BJ (cell line): ENCODE measurements at regions not wholly inside any gene's neighbourhood (a gene's known extent, or its start where the extent isn't known, plus 50 kb on each side); places are given as distances from the start of the nearest gene placed in this dataset.

Experiments
- CTCF ChIA-PET: fragments of 350-600 bp; formaldehyde crosslinking; extraction: SDS; loops from one replicate; lab custom pipeline; 2021; ENCODE audit warnings: antibody characterized with exemption, inconsistent platforms; lab: Yijun Ruan, JAX
- POLR2A ChIA-PET: fragments of 300-600 bp; sonication (Branson Sonifier 250); formaldehyde crosslinking; extraction: SDS; loops from one replicate; lab custom pipeline; 2021; ENCODE audit warnings: antibody characterized with exemption; lab: Charles Lee
- DNase-seq: peaks from one replicate; pipeline ENCODE4 v3.0.0-alpha.2; 2011; ENCODE audit warnings: low read depth
- H3K27me3 ChIP-seq: 2 replicates; pipeline ENCODE4 v1.6.0; 2011; ENCODE audit warnings: low read length; ENCODE audit not compliant: control insufficient read depth, insufficient read depth
- H3K36me3 ChIP-seq: 2 replicates; pipeline ENCODE4 v1.5.1; 2011; ENCODE audit warnings: low read length; ENCODE audit not compliant: control insufficient read depth, insufficient read depth
- H3K4me3 ChIP-seq: 2 replicates; pipeline ENCODE4 v1.5.1; 2011; ENCODE audit warnings: low read depth, mild to moderate bottlenecking, control low read depth, low read length
- TF ChIP-seq, protein P1 (sequence below): IDR thresholded peaks from 2 replicates; pipeline ENCODE4 v1.5.1; 2011; ENCODE audit warnings: low read depth, mild to moderate bottlenecking, control low read depth, inconsistent platforms, low read length, moderate library complexity; ENCODE audit not compliant: insufficient read depth

DNA sequence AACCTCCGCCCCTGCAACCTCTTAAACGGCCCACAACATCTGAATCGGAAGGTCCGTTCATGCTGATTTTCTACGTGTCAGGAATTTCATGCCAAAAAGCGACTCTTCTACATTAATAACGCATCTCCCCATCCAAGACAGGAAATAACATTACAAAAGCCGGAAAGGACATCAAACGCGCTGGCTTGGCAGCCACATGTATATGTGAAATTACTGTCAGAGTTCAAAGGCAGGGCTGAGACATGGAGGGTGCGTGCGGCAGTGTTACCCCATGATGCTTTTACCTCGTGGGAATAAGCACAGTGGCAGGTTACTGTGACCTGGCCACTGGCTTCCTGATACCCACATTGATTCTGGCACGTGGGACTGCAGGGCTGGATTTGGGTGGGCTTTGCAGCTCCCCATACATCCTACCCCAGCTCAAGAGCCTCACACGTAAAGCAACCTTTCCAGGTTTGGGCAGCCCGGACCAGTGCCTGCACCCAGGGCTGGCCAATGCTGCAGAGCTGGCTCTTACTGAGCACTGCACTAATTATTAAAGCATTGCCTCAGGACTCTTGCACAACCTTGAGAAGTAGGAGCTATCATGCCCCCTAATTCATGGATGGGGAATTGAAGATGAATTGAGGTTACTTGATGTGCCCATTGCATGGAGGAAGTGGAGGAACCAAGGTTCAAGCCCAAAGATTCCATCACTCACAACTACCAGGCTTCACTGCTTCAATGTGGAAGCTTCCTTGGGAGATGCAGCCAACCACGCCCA is 120.6 kb upstream of the FOXF1 start:
- Histone ChIP-seq H3K36me3 (no peaks in the 10 kb centered on the region), H3K27me3 (no peaks in the 10 kb centered on the region), H3K4me3 (no peak overlapping the region)
- ChIA-PET CTCF (no interaction called here), POLR2A (no interaction called here)
- no peak for DNase-seq
- TF ChIP-seq, protein P1, sequence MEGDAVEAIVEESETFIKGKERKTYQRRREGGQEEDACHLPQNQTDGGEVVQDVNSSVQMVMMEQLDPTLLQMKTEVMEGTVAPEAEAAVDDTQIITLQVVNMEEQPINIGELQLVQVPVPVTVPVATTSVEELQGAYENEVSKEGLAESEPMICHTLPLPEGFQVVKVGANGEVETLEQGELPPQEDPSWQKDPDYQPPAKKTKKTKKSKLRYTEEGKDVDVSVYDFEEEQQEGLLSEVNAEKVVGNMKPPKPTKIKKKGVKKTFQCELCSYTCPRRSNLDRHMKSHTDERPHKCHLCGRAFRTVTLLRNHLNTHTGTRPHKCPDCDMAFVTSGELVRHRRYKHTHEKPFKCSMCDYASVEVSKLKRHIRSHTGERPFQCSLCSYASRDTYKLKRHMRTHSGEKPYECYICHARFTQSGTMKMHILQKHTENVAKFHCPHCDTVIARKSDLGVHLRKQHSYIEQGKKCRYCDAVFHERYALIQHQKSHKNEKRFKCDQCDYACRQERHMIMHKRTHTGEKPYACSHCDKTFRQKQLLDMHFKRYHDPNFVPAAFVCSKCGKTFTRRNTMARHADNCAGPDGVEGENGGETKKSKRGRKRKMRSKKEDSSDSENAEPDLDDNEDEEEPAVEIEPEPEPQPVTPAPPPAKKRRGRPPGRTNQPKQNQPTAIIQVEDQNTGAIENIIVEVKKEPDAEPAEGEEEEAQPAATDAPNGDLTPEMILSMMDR = no peak

DNA sequence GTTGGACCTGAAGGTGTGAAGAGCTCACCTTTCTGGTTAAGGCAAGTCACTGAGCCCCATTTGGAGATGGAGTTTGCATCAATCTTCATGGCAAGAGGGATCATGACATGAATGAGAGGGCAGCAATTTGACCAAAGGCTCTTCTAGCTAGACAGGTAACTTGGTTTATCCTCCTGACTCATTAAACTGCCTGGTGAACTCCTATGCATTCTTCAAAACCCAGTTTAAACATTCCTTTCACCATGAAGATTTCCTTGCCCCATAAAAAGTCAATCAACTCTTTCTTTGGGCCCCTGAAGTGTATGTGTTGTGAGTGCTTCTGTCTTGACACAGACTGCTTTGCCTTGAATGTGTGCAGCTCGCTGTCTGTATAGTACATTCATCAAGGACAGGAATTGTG is 120.0 kb upstream of the FOXF1 start:
- DNase-seq = no peak
- Histone ChIP-seq H3K4me3 (no peak overlapping the region), H3K36me3 (no peaks in the 10 kb centered on the region), H3K27me3 (no peaks in the 10 kb centered on the region)
- TF ChIP-seq, protein P1 = no peak
- POLR2A ChIA-PET = no interaction called here
- CTCF ChIA-PET = interaction anchor here (1.2 kb wide), 1 partner anchor 33 kb away, joined by 3 read pairs; no protein-coding TSS in a partner anchor

DNA sequence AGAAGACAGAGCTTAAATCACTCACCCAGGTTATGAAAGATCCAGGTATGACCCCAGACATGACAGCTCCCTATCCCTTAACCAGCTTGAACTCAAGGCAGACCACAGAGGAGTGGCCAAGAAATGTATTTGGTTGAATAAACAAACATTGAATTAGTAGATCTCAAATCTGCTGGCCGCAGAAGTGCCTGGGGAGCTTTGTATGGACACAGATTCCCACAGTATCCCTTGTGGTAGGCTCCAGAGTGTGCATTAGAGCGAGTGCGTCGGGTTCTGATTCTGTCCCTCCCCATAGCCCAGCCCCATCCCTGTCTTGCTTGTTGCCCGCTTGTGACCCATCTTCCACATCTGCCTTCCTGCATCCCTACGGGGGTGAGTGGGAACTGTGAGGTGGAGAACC is 118.8 kb upstream of the FOXF1 start:
- TF ChIP-seq, protein P1 = no peak
- no peak for DNase-seq
- H3K27me3 ChIP-seq = no peaks in the 10 kb centered on the region
- POLR2A ChIA-PET = interaction anchor here (1.1 kb wide), 1 partner anchor 1565 kb away, joined by 11 read pairs; no protein-coding TSS in a partner anchor
- H3K36me3 ChIP-seq = no peaks in the 10 kb centered on the region
- CTCF ChIA-PET = interaction anchor here (0.5 to 2.9 kb wide), 6 partner anchors 15 to 138 kb away, joined by 3 to 10 read pairs (median 3); no protein-coding TSS in a partner anchor
- no peak overlapping the region for H3K4me3 ChIP-seq

DNA sequence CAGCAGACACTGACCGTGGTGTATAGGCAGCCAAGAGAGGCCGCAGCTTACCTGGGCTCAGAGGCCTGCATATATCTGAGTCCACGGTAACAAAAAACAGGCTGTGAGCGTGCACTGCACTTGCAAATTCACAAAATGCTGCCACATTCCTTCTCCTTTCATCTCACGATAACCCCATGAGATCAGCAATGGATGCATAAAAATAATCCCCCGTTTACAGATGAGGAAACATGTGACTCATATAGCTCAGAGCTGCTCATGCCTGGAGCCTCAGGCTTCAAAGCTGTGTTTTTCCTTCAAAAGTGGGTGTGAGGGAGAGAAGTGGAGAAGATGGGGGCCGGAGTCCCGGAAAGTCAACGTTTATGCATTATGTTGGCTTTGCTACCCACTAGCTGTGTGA is 118.3 kb upstream of the FOXF1 start:
- no peak overlapping the region for H3K4me3 ChIP-seq
- TF ChIP-seq, protein P1 = no peak
- CTCF ChIA-PET = interaction anchor here (1.0 to 2.9 kb wide), 2 partner anchors 49 to 126 kb away, joined by 3 to 10 read pairs; no protein-coding TSS in a partner anchor
- DNase-seq = no peak
- POLR2A ChIA-PET = interaction anchor here (1.1 kb wide), 1 partner anchor 1565 kb away, joined by 11 read pairs; no protein-coding TSS in a partner anchor
- H3K27me3 ChIP-seq = no peaks in the 10 kb centered on the region
- H3K36me3 ChIP-seq = no peaks in the 10 kb centered on the region

DNA sequence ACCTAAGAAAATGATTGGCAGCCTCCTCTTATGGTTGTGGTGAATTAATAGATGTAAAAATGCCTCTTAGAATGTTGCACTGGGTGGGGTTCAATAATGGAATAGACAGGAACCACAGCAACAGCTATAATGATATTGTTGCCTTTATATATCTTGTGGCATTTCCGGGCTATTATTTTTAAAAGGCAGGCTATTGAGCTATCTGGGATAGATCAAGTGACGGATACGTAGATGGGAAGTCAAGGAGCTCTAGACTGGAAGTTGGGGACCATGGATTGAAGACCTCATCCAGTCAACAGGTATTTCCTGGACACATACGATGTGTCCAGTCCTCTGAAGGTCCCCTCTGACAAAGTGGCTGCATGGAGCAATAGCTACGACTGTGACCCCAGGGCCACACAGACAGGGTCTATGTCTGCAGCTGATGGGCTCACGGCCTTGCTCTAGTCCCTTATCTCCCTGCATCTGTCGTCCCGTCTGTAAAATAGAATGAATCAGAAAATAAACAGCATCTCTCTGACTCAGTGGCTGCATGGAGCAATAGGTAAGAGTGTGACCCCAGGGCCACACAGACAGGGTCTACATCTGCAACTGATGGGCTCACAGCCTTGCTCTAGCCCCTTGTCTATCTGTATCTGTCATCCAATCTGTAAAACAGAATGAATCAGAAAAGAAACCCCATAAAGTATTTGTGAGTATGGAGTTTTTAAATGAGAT is 117.7 kb upstream of the FOXF1 start:
- CTCF ChIA-PET = interaction anchor here (0.6 to 2.9 kb wide), 4 partner anchors 50 to 128 kb away, joined by 3 to 10 read pairs (median 3); no protein-coding TSS in a partner anchor
- no peaks in the 10 kb centered on the region for H3K27me3 ChIP-seq
- H3K36me3 ChIP-seq = no peaks in the 10 kb centered on the region
- POLR2A ChIA-PET = interaction anchor here (0.6 to 1.1 kb wide), 2 partner anchors 184 to 1566 kb away, joined by 7 to 11 read pairs; no protein-coding TSS in a partner anchor
- no peak for DNase-seq
- TF ChIP-seq, protein P1 = no peak
- H3K4me3 ChIP-seq = no peak overlapping the region
